ENCODE measurements at regions not wholly inside any gene's neighbourhood (a gene's known extent, or its start where the extent isn't known, plus 50 kb on each side); places are given as distances from the start of the nearest gene placed in this dataset.

GRCh38 chr5:60366489-60366888 lies 333.5 kb downstream of the DEPDC1B start:
- TF ChIP-seq CTCF (IDR thresholded peaks at IDR 0.05): no peak
- no peak for TF ChIP-seq POLR2A (IDR thresholded peaks at IDR 0.05)
